Right ventricle myocardium inferior (tissue), 1 donor: ENCODE measurements at regions not wholly inside any gene's neighbourhood (a gene's known extent, or its start where the extent isn't known, plus 50 kb on each side); places are given as distances from the start of the nearest gene placed in this dataset.
"Not testable (repeated sequence)": the region's sequence is repeated elsewhere in the genome, so short reads cannot be mapped to it uniquely, and the experiment has no call there.

Experiments
- ATAC-seq: fragments of 200-7000 bp; cut with Tn5 transposase; one replicate; pipeline ENCODE4 v1.9.1; 2020; ENCODE audit warnings: mild to moderate bottlenecking, moderate library complexity
- DNase-seq: peaks from one replicate; pipeline ENCODE4 v3.0.0; 2021; ENCODE audit errors: missing footprints
- intact Hi-C: fragments of 100-400 bp; cut with DNase I; formaldehyde crosslinking; loops from one replicate; pipeline ENCODE4 v1.11.0; 2022
- donor health status: DM: no; HTN: yes; CAD: no; lungs with severe emphysema.

GRCh38 chr1:112083487-112083886 lies 94.0 kb upstream of the KCND3 start:
- intact Hi-C loops, result no loop called here
- ATAC-seq (no peak), DNase-seq (no peak)

GRCh38 chr1:112092656-112093371 lies 103.3 kb upstream of the KCND3 start:
- DNase-seq (no peak), ATAC-seq (no peak)
- intact Hi-C loops, result no loop called here

GRCh38 chr1:112093372-112093694 lies 103.9 kb upstream of the KCND3 start:
- no peak for ATAC-seq
- intact Hi-C loops, result no loop called here

GRCh38 chr1:112099979-112100378 lies 110.5 kb upstream of the KCND3 start:
- DNase-seq (no peak), ATAC-seq (no peak)
- intact Hi-C loops, result no loop called here

More at GRCh38 chr1:112093372-112093694, 103.9 kb upstream of the KCND3 start:
- no peak for DNase-seq

- DNase-seq (no peak), ATAC-seq (no peak)
- intact Hi-C loops, result no loop called here
Observed at GRCh38 chr1:112105557-112105956, 116.1 kb upstream of the KCND3 start.

- intact Hi-C loops, result no loop called here
- ATAC-seq, result peak; percentile 81
Observed at GRCh38 chr1:112110031-112110430, 120.6 kb upstream of the KCND3 start.

GRCh38 chr1:112111734-112112133 lies 122.3 kb upstream of the KCND3 start:
- no peak for DNase-seq
- ATAC-seq, result no peak
- intact Hi-C loops, result no loop called here

More at GRCh38 chr1:112110031-112110430, 120.6 kb upstream of the KCND3 start:
- DNase-seq, result no peak

GRCh38 chr1:112114540-112114939 lies 125.1 kb upstream of the KCND3 start:
- DNase-seq (no peak), ATAC-seq (no peak)
- intact Hi-C loops, result no loop called here

GRCh38 chr1:112126598-112126997 lies 137.1 kb upstream of the KCND3 start:
- no peak for ATAC-seq
- intact Hi-C loops, result no loop called here

GRCh38 chr1:112127606-112128005 lies 138.1 kb upstream of the KCND3 start:
- intact Hi-C loops, ATAC-seq: not testable (repeated sequence)

More at GRCh38 chr1:112126598-112126997, 137.1 kb upstream of the KCND3 start:
- no peak for DNase-seq

GRCh38 chr1:112133487-112133886 lies 144.0 kb upstream of the KCND3 start:
- ATAC-seq, result no peak
- no peak for DNase-seq
- intact Hi-C loops, result no loop called here

More at GRCh38 chr1:112127606-112128005, 138.1 kb upstream of the KCND3 start:
- DNase-seq, result not testable (repeated sequence)

- ATAC-seq (no peak), DNase-seq (no peak)
- intact Hi-C loops, result loop anchor here (5.0 to 10.0 kb wide), 4 partner anchors 107 to 338 kb away; no protein-coding TSS in a partner anchor
Observed at GRCh38 chr1:112140743-112141142, 151.3 kb upstream of the KCND3 start.

GRCh38 chr1:112141301-112141700 lies 151.8 kb upstream of the KCND3 start:
- intact Hi-C loops, result loop anchor here (5.0 to 10.0 kb wide), 4 partner anchors 106 to 339 kb away; no protein-coding TSS in a partner anchor
- ATAC-seq (no peak), DNase-seq (no peak)

GRCh38 chr1:112141923-112142322 lies 152.5 kb upstream of the KCND3 start:
- ATAC-seq (peak; percentile 78), DNase-seq (no peak)
- intact Hi-C loops, result loop anchor here (5.0 to 10.0 kb wide), 4 partner anchors 105 to 340 kb away; no protein-coding TSS in a partner anchor

GRCh38 chr1:112143871-112144441 lies 154.5 kb upstream of the KCND3 start:
- intact Hi-C loops, result loop anchor here (2.0 to 10.0 kb wide), 6 partner anchors 87 to 342 kb away; no protein-coding TSS in a partner anchor
- peak; percentile 11 for ATAC-seq
- DNase-seq, result no peak

GRCh38 chr1:112144733-112145426 lies 155.4 kb upstream of the KCND3 start:
- intact Hi-C loops, result loop anchor here (2.0 to 10.0 kb wide), 6 partner anchors 88 to 343 kb away; no protein-coding TSS in a partner anchor
- DNase-seq, result no peak
- peak; percentile 88 for ATAC-seq

GRCh38 chr1:112146201-112146715 lies 156.8 kb upstream of the KCND3 start:
- intact Hi-C loops, result loop anchor here (10.0 kb wide), 1 partner anchor 261 kb away; no protein-coding TSS in a partner anchor
- no peak for ATAC-seq

GRCh38 chr1:112160214-112160613 lies 170.7 kb upstream of the KCND3 start:
- DNase-seq, intact Hi-C loops, ATAC-seq: not testable (repeated sequence)

More at GRCh38 chr1:112146201-112146715, 156.8 kb upstream of the KCND3 start:
- DNase-seq, result no peak

- ATAC-seq, result no peak
- DNase-seq, result no peak
- intact Hi-C loops, result no loop called here
Observed at GRCh38 chr1:112165375-112165774, 175.9 kb upstream of the KCND3 start.
